HFF-Myc (cell line): ENCODE measurements at regions not wholly inside any gene's neighbourhood (a gene's known extent, or its start where the extent isn't known, plus 50 kb on each side); places are given as distances from the start of the nearest gene placed in this dataset.

Experiments
- DNase-seq: peaks from one replicate; pipeline ENCODE4 v3.0.0-alpha.2; 2011; ENCODE audit warnings: low read depth; ENCODE audit errors: extremely low read depth
- H3K4me3 ChIP-seq: replicated peaks from 2 replicates; pipeline ENCODE4 v1.5.1; 2011; ENCODE audit warnings: low read depth, mild to moderate bottlenecking, control low read depth, low read length
- CTCF ChIP-seq: IDR thresholded peaks from 2 replicates; pipeline ENCODE4 v1.5.1; 2012; ENCODE audit warnings: mild to moderate bottlenecking, low read depth, low read length, control low read depth; ENCODE audit errors: missing control alignments

DNA sequence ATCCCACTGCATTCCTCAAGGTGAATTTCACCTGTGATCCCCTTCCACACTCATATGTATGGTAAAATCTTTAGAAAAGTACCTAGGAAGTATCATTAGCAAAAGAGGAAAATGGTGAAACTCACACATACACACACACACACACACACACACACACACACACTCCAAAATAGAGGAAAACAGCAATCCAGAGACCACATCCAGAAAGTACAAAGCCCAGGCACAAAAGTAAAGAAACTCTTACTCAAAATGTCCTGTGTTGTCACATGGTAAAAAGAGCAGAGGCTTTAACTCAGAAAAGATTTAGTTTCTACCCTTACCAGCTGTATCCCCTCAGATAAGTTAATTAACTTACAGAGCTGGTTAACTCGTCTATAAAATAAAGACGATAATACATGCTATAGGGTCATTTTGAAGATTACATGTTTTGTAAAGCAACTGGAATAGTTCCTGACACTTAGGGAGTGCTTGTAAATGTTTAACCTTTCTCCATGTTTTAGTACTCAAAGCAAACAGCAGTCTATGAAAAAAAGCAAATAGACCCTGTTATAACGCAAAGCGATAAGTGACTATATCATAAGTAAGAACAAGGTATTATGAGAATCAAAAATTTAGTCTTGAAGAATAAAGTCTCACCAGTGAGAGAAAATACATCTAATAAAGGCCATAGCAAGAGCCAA lies 360.0 kb upstream of the LRATD1 start:
- H3K4me3 ChIP-seq: no peak overlapping the region
- TF ChIP-seq CTCF: no peak
- DNase-seq: no peak

DNA sequence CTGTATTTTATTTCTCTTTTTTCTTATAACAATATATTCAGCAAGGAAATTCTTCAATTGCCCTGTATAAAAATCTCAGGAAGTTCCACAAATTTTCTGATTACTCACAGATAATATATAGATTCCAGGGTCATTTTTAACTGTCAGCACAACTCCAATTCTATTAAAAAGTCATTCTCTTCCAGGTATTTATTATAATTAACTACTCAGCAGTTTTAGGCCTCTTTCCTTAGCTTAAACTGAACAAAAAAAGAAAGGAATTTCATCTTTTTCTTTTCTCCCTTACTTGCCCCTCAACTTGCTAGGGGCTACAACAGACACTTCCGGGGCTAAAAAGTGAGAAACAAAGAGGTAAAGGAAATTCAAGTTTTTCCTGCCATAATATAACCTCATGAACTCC lies 358.9 kb upstream of the LRATD1 start:
- H3K4me3 ChIP-seq: no peak overlapping the region
- DNase-seq: no peak
- TF ChIP-seq CTCF: no peak

- TF ChIP-seq CTCF: no peak
- no peak overlapping the region for H3K4me3 ChIP-seq
- no peak for DNase-seq
Measured at GRCh38 chr2:14284244-14284643, 348.3 kb upstream of the LRATD1 start.

GRCh38 chr2:14285812-14286211 lies 346.7 kb upstream of the LRATD1 start:
- H3K4me3 ChIP-seq: no peak overlapping the region
- no peak for DNase-seq
- TF ChIP-seq CTCF: no peak

- H3K4me3 ChIP-seq: no peak overlapping the region
- no peak for DNase-seq
- no peak for TF ChIP-seq CTCF
Measured at GRCh38 chr2:14288016-14288415, 344.5 kb upstream of the LRATD1 start.

DNA sequence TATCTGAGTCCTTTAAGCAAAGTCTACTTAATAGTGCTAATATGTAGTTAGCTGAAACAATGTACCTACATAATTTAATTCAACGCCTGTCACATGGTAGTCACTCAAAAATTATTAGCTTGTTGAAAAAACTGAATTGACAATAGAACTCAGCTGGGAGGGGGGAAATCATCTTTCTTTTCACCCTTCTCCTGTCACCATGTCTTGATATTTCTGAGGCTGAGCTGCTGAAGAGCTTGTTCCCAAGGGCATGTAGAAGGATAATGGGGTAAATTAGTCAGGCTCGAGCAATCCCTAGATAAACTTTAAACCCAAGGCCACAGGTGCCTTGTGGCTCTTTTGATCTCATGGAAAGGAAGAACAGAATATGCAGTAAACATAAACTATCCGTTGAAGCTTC lies 339.6 kb upstream of the LRATD1 start:
- TF ChIP-seq CTCF: no peak
- no peak for DNase-seq
- no peak overlapping the region for H3K4me3 ChIP-seq

DNA sequence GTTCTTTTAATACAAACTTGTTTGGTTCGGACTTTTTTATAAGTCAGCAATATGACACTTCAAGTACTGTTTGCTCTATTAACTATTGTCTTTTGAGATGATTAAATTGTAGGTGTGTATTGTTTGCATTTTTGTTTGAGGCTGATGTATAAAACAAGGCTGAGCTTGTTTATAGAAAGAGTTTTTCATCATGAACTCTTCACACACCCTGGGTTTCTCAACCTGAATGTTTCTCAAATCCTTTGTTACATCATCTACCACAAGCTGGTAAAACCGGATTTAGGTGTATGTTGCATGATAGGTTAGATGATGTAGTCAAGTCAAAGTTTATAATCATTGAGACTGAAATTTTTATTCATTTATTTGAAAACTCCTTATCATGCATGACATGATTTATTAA lies 335.2 kb upstream of the LRATD1 start:
- DNase-seq: no peak
- H3K4me3 ChIP-seq: no peak overlapping the region

More for the DNA sequence above, 335.2 kb upstream of the LRATD1 start:
- TF ChIP-seq CTCF: no peak
